Upper lobe of left lung (tissue), 6 donors: ENCODE measurements at regions not wholly inside any gene's neighbourhood (a gene's known extent, or its start where the extent isn't known, plus 50 kb on each side); places are given as distances from the start of the nearest gene placed in this dataset.

Source experiments
- ATAC-seq, 2 donors: fragments of 200-7000 bp; cut with Tn5 transposase; one replicate each; pipeline ENCODE4 v1.9.1; 2022; ENCODE audit warnings: mild to moderate bottlenecking in 2 of 2, moderate library complexity in 2 of 2; ENCODE audit not compliant: low FRiP score in 2 of 2
- DNase-seq, 2 donors: peaks; one replicate each; pipeline ENCODE4 v3.0.0-alpha.2; 2019 to 2020
- H3K27ac ChIP-seq, 4 donors: fragments of 200-600 bp; sonication (generic); one replicate each; pipeline ENCODE4 v1.5.1; 2016 to 2019
- H3K27me3 ChIP-seq, 4 donors: fragments of 200-600 bp; sonication (generic); one replicate each; pipeline ENCODE4 v1.5.1; 2017 to 2019
- H3K36me3 ChIP-seq, 4 donors: fragments of 200-600 bp; sonication (generic); one replicate each; pipeline ENCODE4 v1.5.1; 2016 to 2019
- H3K4me1 ChIP-seq, 4 donors: fragments of 200-600 bp; sonication (generic); one replicate each; pipeline ENCODE4 v1.5.1; 2018 to 2019
- H3K4me3 ChIP-seq, 4 donors: fragments of 200-600 bp; sonication (generic); one replicate each; pipeline ENCODE4 v1.5.1; 2017 to 2019; ENCODE audit warnings: mild to moderate bottlenecking in 2 of 4, moderate library complexity in 1 of 4
- H3K9me3 ChIP-seq, 4 donors: fragments of 200-600 bp; sonication (generic); one replicate each; pipeline ENCODE4 v1.5.1; 2018 to 2019
- EP300 ChIP-seq, 4 donors: sonication (generic); formaldehyde crosslinking; IDR thresholded peaks; one replicate each; pipeline ENCODE4 v1.5.1; 2017; ENCODE audit warnings: antibody characterized with exemption in 4 of 4, control low read depth in 2 of 4
- POLR2A ChIP-seq, 4 donors: fragments of 450-650 bp; IDR thresholded peaks; one replicate each; pipeline ENCODE4 v1.5.1; 2016 to 2017; ENCODE audit warnings: antibody characterized with exemption in 4 of 4, mild to moderate bottlenecking in 2 of 4
- POLR2AphosphoS5 ChIP-seq, 2 donors: sonication (generic); formaldehyde crosslinking; IDR thresholded peaks; one replicate each; pipeline ENCODE4 v1.5.1; 2017; ENCODE audit warnings: antibody characterized with exemption in 2 of 2
- WGBS, 2 donors: methylation state at CpG; one replicate each; pipeline ENCODE4 v1.1.5; 2017 to 2018; 5-methylcytosine and 5-hydroxymethylcytosine counted together
- TF ChIP-seq, protein P1 (sequence below), 6 experiments: fragments of 450-650 bp in 4 of 6; fragments of 200-600 bp in 2 of 6; sonication (generic) in 2 of 6; IDR thresholded peaks; one replicate each; pipeline ENCODE4 v1.5.1; 2016 to 2019; ENCODE audit warnings: antibody characterized with exemption in 6 of 6
- donor health status: DM: no; HTN: no; CAD: no; lungs with moderate emphysema.
- donor health status: DM: no; HTN: yes; CAD: no; lungs with severe emphysema.

DNA sequence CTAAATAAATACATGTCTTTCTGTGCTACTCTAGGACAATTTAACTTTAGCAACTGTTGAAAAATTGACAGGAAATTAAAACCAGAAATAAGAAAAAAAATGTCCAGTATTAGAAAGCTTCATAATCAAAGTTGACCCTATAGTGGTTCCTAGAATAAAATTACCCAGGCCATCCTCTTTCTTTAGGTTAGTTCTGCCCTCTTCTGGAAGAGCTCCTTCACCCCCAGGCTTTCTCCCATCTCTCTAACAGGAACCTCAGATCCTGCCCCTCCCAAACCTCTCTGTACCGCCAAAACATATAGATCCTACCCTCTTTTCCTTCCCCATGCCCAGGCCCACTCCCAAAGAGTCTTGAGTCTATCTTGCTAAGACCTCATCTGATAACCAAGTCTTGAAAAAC, 159.4 kb upstream of the CDK1 start:
- no peak for DNase-seq
- no peak for ATAC-seq
- H3K9me3 ChIP-seq: no peaks in the 10 kb centered on the region
- H3K27ac ChIP-seq: no peak overlapping the region
- no peak for TF ChIP-seq POLR2AphosphoS5 (IDR thresholded peaks at IDR 0.05)
- TF ChIP-seq POLR2A (IDR thresholded peaks at IDR 0.05): no peak
- TF ChIP-seq, protein P1, sequence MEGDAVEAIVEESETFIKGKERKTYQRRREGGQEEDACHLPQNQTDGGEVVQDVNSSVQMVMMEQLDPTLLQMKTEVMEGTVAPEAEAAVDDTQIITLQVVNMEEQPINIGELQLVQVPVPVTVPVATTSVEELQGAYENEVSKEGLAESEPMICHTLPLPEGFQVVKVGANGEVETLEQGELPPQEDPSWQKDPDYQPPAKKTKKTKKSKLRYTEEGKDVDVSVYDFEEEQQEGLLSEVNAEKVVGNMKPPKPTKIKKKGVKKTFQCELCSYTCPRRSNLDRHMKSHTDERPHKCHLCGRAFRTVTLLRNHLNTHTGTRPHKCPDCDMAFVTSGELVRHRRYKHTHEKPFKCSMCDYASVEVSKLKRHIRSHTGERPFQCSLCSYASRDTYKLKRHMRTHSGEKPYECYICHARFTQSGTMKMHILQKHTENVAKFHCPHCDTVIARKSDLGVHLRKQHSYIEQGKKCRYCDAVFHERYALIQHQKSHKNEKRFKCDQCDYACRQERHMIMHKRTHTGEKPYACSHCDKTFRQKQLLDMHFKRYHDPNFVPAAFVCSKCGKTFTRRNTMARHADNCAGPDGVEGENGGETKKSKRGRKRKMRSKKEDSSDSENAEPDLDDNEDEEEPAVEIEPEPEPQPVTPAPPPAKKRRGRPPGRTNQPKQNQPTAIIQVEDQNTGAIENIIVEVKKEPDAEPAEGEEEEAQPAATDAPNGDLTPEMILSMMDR (IDR thresholded peaks at IDR 0.05): no peak
- no peak for TF ChIP-seq EP300 (IDR thresholded peaks at IDR 0.05)
- no peaks in the 10 kb centered on the region for H3K36me3 ChIP-seq
- H3K4me1 ChIP-seq: peaks cover 0 to 4% (median 0%) of the 10 kb centered on the region in 4 donors
- no peaks in the 10 kb centered on the region for H3K27me3 ChIP-seq
- H3K4me3 ChIP-seq: no peak overlapping the region
- WGBS, 2 donors: 80 to 83% methylated on average over 1 of the region's 1 CpG

DNA sequence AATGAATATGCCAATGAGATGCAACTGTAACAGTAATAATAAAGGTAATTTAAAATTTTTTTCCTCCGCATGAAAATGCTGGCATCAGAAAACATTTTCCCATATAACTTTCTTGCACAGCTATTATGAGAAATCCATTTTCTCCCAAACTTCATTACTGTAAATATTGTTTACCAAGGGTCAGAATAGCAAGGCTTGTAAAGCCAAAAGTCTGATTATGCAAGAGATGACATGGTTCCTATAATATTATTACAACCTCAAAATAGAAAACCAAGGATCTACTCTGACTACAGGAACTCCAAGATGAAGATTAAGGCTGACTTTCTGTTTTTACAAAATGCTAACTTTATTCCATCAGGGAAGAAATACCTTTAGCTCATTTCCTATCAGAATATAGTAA, 162.7 kb upstream of the CDK1 start:
- Histone ChIP-seq H3K27ac (no peak overlapping the region), H3K4me1 (no peaks in the 10 kb centered on the region), H3K36me3 (no peaks in the 10 kb centered on the region), H3K27me3 (no peaks in the 10 kb centered on the region), H3K4me3 (no peak overlapping the region), H3K9me3 (no peaks in the 10 kb centered on the region)
- TF ChIP-seq EP300 (IDR thresholded peaks at IDR 0.05): no peak
- no peak for TF ChIP-seq POLR2A (IDR thresholded peaks at IDR 0.05)
- TF ChIP-seq, protein P1 (IDR thresholded peaks at IDR 0.05): no peak
- no peak for TF ChIP-seq POLR2AphosphoS5 (IDR thresholded peaks at IDR 0.05)
- WGBS, 2 donors: 86 to 97% methylated on average over 1 of the region's 1 CpG
- DNase-seq (no peak), ATAC-seq (no peak)

DNA sequence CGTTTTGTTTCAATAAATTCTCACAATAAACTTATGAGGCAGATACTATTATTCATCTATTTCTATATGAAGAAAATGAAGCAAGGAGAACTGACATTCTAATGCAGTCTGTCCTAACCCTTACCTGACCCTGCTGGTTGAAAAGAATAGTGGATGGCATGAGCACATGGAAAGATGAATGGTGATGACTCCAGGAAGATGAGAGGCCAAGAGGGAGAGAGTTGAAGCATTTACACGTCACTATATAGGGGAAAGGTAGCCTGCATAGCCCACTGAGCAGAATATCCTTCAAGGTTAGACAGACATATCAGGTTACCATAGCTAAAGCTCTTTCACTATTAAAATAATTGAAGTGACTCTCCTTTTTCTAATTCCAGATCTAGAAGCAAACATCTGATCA, 163.9 kb upstream of the CDK1 start:
- WGBS, 2 donors: 76 to 86% methylated on average over 2 of the region's 2 CpGs
- no peak overlapping the region for H3K4me3 ChIP-seq

DNA sequence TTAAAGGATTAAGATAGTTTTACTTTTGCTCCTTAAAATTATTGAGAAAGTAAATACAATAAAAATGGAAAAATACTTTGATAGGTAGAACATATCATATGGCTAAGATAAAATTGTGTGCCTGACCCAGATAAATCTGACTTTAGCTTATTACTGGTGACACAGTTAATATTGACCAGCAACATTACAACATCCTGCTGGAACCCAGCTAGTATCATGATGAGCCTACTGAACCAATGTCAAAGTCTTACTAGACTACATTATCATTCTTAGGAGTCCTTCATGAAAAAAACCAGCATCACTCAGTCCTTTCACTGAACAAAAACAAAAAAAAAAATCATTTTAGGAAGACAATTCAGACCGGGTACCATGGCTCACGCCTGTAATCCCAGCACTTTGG, 164.8 kb upstream of the CDK1 start:
- Histone ChIP-seq H3K27ac (no peak overlapping the region), H3K9me3 (no peaks in the 10 kb centered on the region), H3K4me3 (no peak overlapping the region), H3K4me1 (no peaks in the 10 kb centered on the region), H3K27me3 (no peaks in the 10 kb centered on the region), H3K36me3 (no peaks in the 10 kb centered on the region)
- DNase-seq: no peak
- whole genome bisulfite sequencing, 2 donors: 98 to 100% methylated on average over 2 of the region's 2 CpGs
- no peak for TF ChIP-seq POLR2A (IDR thresholded peaks at IDR 0.05)
- no peak for TF ChIP-seq EP300 (IDR thresholded peaks at IDR 0.05)
- TF ChIP-seq, protein P1 (IDR thresholded peaks at IDR 0.05): no peak
- ATAC-seq: no peak

More for the DNA sequence above, 163.9 kb upstream of the CDK1 start:
- TF ChIP-seq POLR2AphosphoS5 (IDR thresholded peaks at IDR 0.05): no peak
- TF ChIP-seq POLR2A (IDR thresholded peaks at IDR 0.05): no peak
- TF ChIP-seq, protein P1 (IDR thresholded peaks at IDR 0.05): no peak
- TF ChIP-seq EP300 (IDR thresholded peaks at IDR 0.05): no peak
- DNase-seq (no peak), ATAC-seq (no peak)
- no peak overlapping the region for H3K27ac ChIP-seq
- H3K27me3 ChIP-seq: no peaks in the 10 kb centered on the region
- no peaks in the 10 kb centered on the region for H3K4me1 ChIP-seq
- no peaks in the 10 kb centered on the region for H3K9me3 ChIP-seq
- H3K36me3 ChIP-seq: no peaks in the 10 kb centered on the region

DNA sequence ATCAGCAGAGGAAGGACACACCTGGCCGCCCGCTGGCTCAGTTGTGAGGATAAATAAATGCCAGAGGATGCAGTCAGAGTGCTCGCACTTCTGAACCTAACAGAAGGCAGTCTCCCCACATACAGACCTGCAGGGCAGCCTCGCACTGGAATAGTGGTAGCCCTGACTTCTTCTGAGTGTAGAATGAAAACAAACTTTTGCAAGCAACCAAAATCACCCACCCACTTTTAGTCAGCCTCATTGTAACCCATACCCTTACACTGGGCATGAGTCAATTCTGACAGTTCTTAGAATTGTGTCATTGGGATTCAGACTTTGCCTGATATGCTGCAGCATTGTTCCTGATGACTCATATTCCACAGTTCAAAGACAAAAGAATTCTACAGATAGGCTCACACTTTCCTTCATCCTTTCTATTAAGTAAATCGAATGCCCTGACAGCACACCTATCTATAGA, 167.0 kb upstream of the CDK1 start:
- DNase-seq: no peak

More for the DNA sequence above, 167.0 kb upstream of the CDK1 start:
- Histone ChIP-seq H3K27me3 (no peaks in the 10 kb centered on the region), H3K27ac (no peak overlapping the region), H3K9me3 (no peaks in the 10 kb centered on the region), H3K4me1 (no peaks in the 10 kb centered on the region), H3K4me3 (no peak overlapping the region), H3K36me3 (no peaks in the 10 kb centered on the region)
- ATAC-seq: no peak
- 89 to 90% methylated on average over 5 of the region's 5 CpGs for WGBS, 2 donors
- TF ChIP-seq EP300 (IDR thresholded peaks at IDR 0.05) (no peak), POLR2AphosphoS5 (IDR thresholded peaks at IDR 0.05) (no peak), POLR2A (IDR thresholded peaks at IDR 0.05) (no peak)
- TF ChIP-seq, protein P1 (IDR thresholded peaks at IDR 0.05): no peak
